Upper lobe of right lung (tissue), 1 donor: ENCODE measurements at regions not wholly inside any gene's neighbourhood (a gene's known extent, or its start where the extent isn't known, plus 50 kb on each side); places are given as distances from the start of the nearest gene placed in this dataset.

Experiments
- ATAC-seq: fragments of 200-7000 bp; cut with Tn5 transposase; one replicate; pipeline ENCODE4 v1.9.1; 2020; ENCODE audit warnings: mild to moderate bottlenecking, moderate library complexity
- DNase-seq: peaks from one replicate; pipeline ENCODE4 v3.0.0-alpha.2; 2020
- H3K27ac ChIP-seq: fragments of 200-600 bp; one replicate; pipeline ENCODE4 v1.8.0; 2022
- H3K27me3 ChIP-seq: fragments of 200-600 bp; one replicate; pipeline ENCODE4 v1.8.0; 2022; ENCODE audit warnings: mild to moderate bottlenecking
- H3K36me3 ChIP-seq: fragments of 200-600 bp; one replicate; pipeline ENCODE4 v1.8.0; 2022
- H3K4me1 ChIP-seq: fragments of 200-600 bp; one replicate; pipeline ENCODE4 v1.8.0; 2022
- H3K4me3 ChIP-seq: fragments of 200-600 bp; one replicate; pipeline ENCODE4 v1.8.0; 2022; ENCODE audit warnings: mild to moderate bottlenecking
- H3K9me3 ChIP-seq: fragments of 200-600 bp; one replicate; pipeline ENCODE4 v1.8.0; 2022
- intact Hi-C: fragments of 100-400 bp; cut with DNase I; formaldehyde crosslinking; loops from one replicate; pipeline ENCODE4 v1.11.0; 2022
- TF ChIP-seq, protein P1 (sequence below): fragments of 200-600 bp; IDR thresholded peaks from one replicate; pipeline ENCODE4 v1.8.0; 2022; ENCODE audit warnings: antibody characterized with exemption
- donor health status: DM: no; HTN: yes; CAD: no; lungs with severe emphysema.

DNA sequence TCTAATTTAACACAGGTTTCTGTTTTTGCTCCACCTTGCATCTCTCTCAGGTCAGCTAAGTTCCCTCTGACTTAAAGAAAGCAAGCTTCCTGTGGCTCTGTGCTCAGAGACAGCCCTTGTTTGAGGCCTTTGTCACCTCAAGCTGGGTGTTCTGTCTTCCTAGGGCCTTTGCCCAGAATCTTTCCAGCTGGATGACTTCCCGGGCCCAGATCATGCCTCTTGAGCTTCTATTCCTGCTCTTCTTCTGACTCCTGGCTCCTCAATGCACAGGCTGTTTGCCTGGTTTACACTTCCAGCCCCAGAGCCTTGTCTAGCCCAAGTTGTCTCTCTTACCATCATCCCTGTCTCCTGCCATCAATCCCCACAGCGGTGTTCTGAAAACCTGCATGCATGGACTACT lies 300.6 kb downstream of the VPS13C start:
- TF ChIP-seq, protein P1, sequence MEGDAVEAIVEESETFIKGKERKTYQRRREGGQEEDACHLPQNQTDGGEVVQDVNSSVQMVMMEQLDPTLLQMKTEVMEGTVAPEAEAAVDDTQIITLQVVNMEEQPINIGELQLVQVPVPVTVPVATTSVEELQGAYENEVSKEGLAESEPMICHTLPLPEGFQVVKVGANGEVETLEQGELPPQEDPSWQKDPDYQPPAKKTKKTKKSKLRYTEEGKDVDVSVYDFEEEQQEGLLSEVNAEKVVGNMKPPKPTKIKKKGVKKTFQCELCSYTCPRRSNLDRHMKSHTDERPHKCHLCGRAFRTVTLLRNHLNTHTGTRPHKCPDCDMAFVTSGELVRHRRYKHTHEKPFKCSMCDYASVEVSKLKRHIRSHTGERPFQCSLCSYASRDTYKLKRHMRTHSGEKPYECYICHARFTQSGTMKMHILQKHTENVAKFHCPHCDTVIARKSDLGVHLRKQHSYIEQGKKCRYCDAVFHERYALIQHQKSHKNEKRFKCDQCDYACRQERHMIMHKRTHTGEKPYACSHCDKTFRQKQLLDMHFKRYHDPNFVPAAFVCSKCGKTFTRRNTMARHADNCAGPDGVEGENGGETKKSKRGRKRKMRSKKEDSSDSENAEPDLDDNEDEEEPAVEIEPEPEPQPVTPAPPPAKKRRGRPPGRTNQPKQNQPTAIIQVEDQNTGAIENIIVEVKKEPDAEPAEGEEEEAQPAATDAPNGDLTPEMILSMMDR: no peak
- H3K36me3 ChIP-seq: no peaks in the 10 kb centered on the region
- no peak overlapping the region for H3K27ac ChIP-seq
- no peaks in the 10 kb centered on the region for H3K27me3 ChIP-seq
- no peak for ATAC-seq
- intact Hi-C loops: no loop called here
- no peak overlapping the region for H3K4me3 ChIP-seq
- no peaks in the 10 kb centered on the region for H3K4me1 ChIP-seq
- no peaks in the 10 kb centered on the region for H3K9me3 ChIP-seq
- no peak for DNase-seq

DNA sequence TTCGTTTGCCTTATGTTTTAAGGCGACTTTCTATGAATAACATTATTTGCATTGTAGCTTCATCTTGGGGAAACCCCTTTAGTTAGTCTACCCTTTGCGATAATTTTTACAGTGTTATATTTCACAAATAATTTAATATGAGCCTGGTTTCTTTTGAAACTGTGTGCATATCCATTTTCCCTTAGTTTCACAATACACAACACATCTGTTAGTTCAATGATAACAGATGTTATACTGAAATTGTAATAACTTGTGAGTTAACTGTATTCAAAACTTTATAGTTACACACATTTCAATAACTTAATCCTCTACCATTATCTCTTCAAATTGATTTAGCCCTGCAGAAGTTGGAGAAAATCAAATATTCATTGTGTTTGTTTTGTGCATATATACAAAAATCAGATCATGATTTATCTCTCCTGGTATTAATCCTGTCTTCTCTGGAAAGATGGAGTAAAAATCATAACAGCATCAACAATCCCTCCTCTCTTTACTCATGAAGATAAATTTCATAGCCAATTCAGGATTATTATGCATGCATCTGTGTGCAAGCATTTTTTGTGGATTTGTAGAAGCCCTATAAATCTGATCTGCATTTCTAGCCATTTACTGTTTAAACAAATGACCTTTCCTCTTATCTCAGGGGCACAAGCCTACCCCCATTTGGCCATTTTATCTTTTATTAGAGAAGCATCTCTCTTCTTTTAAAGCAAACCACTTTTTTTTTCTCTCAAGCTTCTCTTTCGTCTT lies 304.0 kb downstream of the VPS13C start:
- DNase-seq: no peak
- Histone ChIP-seq H3K4me3 (no peak overlapping the region), H3K27me3 (no peaks in the 10 kb centered on the region), H3K27ac (no peak overlapping the region), H3K36me3 (no peaks in the 10 kb centered on the region), H3K4me1 (no peaks in the 10 kb centered on the region), H3K9me3 (no peaks in the 10 kb centered on the region)
- intact Hi-C loops: no loop called here
- TF ChIP-seq, protein P1: no peak
- ATAC-seq: no peak

DNA sequence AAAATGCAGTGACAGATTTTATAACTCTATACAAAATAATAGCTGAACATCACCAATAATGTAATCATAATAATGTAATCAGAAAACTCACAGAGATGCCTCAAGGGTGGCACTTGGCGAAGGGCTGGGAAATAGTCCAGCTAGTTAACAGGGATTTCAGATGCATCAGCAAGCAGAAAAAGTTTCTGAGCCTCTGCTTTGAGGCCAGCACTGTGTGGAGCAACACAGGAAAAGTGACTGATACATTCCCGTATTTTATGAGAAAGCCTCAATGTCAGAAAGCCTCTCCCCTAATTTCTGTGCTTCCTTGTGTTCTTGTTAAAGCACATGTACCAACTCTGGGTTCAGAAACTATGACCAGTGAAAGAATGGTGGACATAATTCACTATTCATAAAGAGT lies 304.8 kb downstream of the VPS13C start:
- ATAC-seq: no peak
- DNase-seq: no peak
- TF ChIP-seq, protein P1: no peak
- H3K9me3 ChIP-seq: no peaks in the 10 kb centered on the region
- H3K4me1 ChIP-seq: no peaks in the 10 kb centered on the region
- H3K27ac ChIP-seq: no peak overlapping the region
- no peaks in the 10 kb centered on the region for H3K36me3 ChIP-seq
- intact Hi-C loops: no loop called here
- H3K4me3 ChIP-seq: no peak overlapping the region
- no peaks in the 10 kb centered on the region for H3K27me3 ChIP-seq

DNA sequence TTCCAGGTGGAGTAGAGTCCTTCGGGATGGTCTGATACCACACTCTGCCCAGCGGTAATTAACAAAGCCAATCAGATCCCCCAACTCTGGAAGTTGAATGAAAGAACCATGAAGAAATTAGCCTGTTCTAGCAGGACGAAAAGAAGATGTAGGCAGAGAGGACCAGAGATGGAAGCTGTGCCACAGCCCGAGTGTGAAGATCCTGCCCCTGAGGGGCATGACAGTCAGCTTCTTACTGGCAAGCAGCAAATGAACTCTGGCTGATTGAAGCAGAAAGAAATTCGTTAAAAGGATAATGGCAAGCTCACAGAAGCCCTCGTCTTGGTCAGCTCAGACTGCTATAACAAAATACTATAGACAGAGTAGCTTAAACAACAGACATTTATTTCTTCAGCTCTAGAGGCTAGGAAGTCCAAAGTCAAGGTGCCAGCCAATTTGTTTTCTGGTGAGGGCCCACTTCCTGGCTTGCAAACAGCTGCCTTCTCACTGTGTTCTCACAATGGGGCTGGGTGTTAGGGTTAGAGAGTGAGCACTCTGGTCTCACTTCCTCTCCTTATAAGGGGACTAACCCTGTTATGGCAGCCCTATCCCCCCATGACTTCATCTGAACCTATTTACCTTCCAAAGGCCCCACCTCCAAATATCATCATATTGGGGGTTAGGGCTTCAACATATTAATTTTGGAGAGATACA lies 307.1 kb downstream of the VPS13C start:
- H3K9me3 ChIP-seq: no peaks in the 10 kb centered on the region
- no peak for ATAC-seq
- H3K27ac ChIP-seq: no peak overlapping the region
- no peak for DNase-seq
- no peak overlapping the region for H3K4me3 ChIP-seq
- H3K4me1 ChIP-seq: no peaks in the 10 kb centered on the region
- no peaks in the 10 kb centered on the region for H3K36me3 ChIP-seq
- TF ChIP-seq, protein P1: no peak
- intact Hi-C loops: no loop called here
- H3K27me3 ChIP-seq: no peaks in the 10 kb centered on the region

DNA sequence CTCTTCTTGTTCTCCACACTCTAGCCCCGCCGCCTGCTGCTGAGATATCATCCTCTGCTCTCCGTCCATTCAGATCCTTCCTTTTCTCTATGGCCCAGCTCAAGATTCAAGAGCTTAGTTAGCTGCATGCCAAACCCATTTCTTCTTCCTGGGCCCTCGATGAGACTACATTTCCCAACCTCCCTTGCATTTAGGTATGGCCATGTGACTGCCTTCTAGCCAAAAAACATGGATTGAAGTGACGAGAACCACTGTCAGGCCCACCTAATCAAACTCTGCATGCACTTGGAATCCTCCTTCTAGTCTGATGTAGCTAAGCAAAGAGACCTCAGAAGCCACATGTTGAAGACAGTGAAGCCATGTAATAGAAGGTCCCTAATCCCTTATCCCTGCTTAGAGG lies 308.2 kb downstream of the VPS13C start:
- ATAC-seq: no peak
- TF ChIP-seq, protein P1: no peak
- DNase-seq: no peak
- H3K4me3 ChIP-seq: no peak overlapping the region
- intact Hi-C loops: no loop called here
- H3K27me3 ChIP-seq: no peaks in the 10 kb centered on the region
- no peak overlapping the region for H3K27ac ChIP-seq
- H3K36me3 ChIP-seq: no peaks in the 10 kb centered on the region
- no peaks in the 10 kb centered on the region for H3K9me3 ChIP-seq
- H3K4me1 ChIP-seq: no peaks in the 10 kb centered on the region
